WTC11 (cell line): ENCODE measurements at regions not wholly inside any gene's neighbourhood (a gene's known extent, or its start where the extent isn't known, plus 50 kb on each side); places are given as distances from the start of the nearest gene placed in this dataset.

ENCODE experiments used
- CREB1 ChIP-seq: sonication (generic); formaldehyde crosslinking; IDR thresholded peaks from 2 replicates; pipeline ENCODE4 v1.8.0; 2023; ENCODE audit warnings: mild to moderate bottlenecking, missing genetic modification reagents
- CTCF ChIP-seq: fragments of 200-600 bp; IDR thresholded peaks from 2 replicates; pipeline ENCODE4 v1.8.0; 2022; ENCODE audit warnings: antibody characterized with exemption
- TCF7 ChIP-seq: sonication (generic); formaldehyde crosslinking; IDR thresholded peaks from 2 replicates; pipeline ENCODE4 v1.8.0; 2022; ENCODE audit warnings: mild to moderate bottlenecking, low read depth, missing genetic modification reagents, moderate library complexity
- TEAD4 ChIP-seq: sonication (generic); formaldehyde crosslinking; IDR thresholded peaks from 2 replicates; pipeline ENCODE4 v1.8.0; 2022; ENCODE audit warnings: mild to moderate bottlenecking, missing genetic modification reagents
- ZNF232 ChIP-seq: sonication (generic); formaldehyde crosslinking; IDR thresholded peaks from 2 replicates; pipeline ENCODE4 v1.8.0; 2022; ENCODE audit warnings: mild to moderate bottlenecking, missing genetic modification reagents
- TF ChIP-seq, protein P1 (sequence below): sonication (generic); formaldehyde crosslinking; IDR thresholded peaks from 2 replicates; pipeline ENCODE4 v1.8.0; 2022; ENCODE audit warnings: mild to moderate bottlenecking, missing genetic modification reagents

GRCh38 chr16:8243981-8244380 lies 346.3 kb downstream of the TMEM114 start:
- TF ChIP-seq CTCF (no peak), ZNF232 (CRISPR knock-in tag) (no peak), TEAD4 (CRISPR knock-in tag) (no peak), CREB1 (CRISPR knock-in tag) (no peak), TCF7 (CRISPR knock-in tag) (no peak)
- TF ChIP-seq, protein P1, sequence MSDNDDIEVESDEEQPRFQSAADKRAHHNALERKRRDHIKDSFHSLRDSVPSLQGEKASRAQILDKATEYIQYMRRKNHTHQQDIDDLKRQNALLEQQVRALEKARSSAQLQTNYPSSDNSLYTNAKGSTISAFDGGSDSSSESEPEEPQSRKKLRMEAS (CRISPR knock-in tag), result no peak
